MCF 10A (cell line): ENCODE measurements at regions not wholly inside any gene's neighbourhood (a gene's known extent, or its start where the extent isn't known, plus 50 kb on each side); places are given as distances from the start of the nearest gene placed in this dataset.

Experiments
- BruUV-seq: library from RNA; stranded (reverse); fragments of 400-500 nt; replicated peaks from 2 replicates; lab custom pipeline; 2021; lab: Mats Ljungman, UMichigan
- CTCF ChIA-PET: fragments of 300-600 bp; sonication (Branson Sonifier 250); formaldehyde crosslinking; extraction: SDS; loops from one replicate; lab custom pipeline; 2021; ENCODE audit warnings: antibody characterized with exemption, inconsistent platforms; lab: Yijun Ruan, JAX
- POLR2A ChIA-PET: fragments of 300-600, 350-650 bp; sonication (Branson Sonifier 250); formaldehyde crosslinking; extraction: SDS; loops from one replicate; lab custom pipeline; 2020; ENCODE audit warnings: antibody characterized with exemption, inconsistent platforms; lab: Yijun Ruan, JAX
- DNase-seq: peaks from one replicate; pipeline ENCODE4 v3.0.0-alpha.2; 2018; ENCODE audit not compliant: unreplicated experiment
- H3K27ac Mint-ChIP-seq: one replicate; pipeline ENCODE4 v1.8.0; 2022; ENCODE audit warnings: mild to moderate bottlenecking, low read depth, mixed read lengths; ENCODE audit not compliant: unreplicated experiment
- H3K27me3 Mint-ChIP-seq: one replicate; pipeline ENCODE4 v1.8.0; 2022; ENCODE audit warnings: mixed read lengths; ENCODE audit not compliant: insufficient read depth, unreplicated experiment
- H3K36me3 Mint-ChIP-seq: one replicate; pipeline ENCODE4 v1.8.0; 2022; ENCODE audit warnings: mild to moderate bottlenecking, moderate library complexity, mixed read lengths; ENCODE audit not compliant: insufficient read depth, unreplicated experiment
- H3K4me1 Mint-ChIP-seq: one replicate; pipeline ENCODE4 v1.8.0; 2022; ENCODE audit warnings: mixed read lengths; ENCODE audit not compliant: insufficient read depth, unreplicated experiment
- H3K4me3 Mint-ChIP-seq: one replicate; pipeline ENCODE4 v1.8.0; 2022; ENCODE audit warnings: mild to moderate bottlenecking, moderate library complexity, mixed read lengths; ENCODE audit not compliant: unreplicated experiment
- H3K9me3 Mint-ChIP-seq: one replicate; pipeline ENCODE4 v1.8.0; 2022; ENCODE audit warnings: mixed read lengths; ENCODE audit not compliant: unreplicated experiment
- intact Hi-C: fragments of 100-400 bp; cut with micrococcal nuclease; formaldehyde crosslinking; loops from 2 replicates; pipeline ENCODE4 v1.14.1; 2022
- TF ChIP-seq, protein P1 (sequence below): fragments of 200-600 bp; IDR thresholded peaks from one replicate; pipeline ENCODE4 v1.8.0; 2022; ENCODE audit warnings: antibody characterized with exemption, mild to moderate bottlenecking; ENCODE audit not compliant: unreplicated experiment

DNA sequence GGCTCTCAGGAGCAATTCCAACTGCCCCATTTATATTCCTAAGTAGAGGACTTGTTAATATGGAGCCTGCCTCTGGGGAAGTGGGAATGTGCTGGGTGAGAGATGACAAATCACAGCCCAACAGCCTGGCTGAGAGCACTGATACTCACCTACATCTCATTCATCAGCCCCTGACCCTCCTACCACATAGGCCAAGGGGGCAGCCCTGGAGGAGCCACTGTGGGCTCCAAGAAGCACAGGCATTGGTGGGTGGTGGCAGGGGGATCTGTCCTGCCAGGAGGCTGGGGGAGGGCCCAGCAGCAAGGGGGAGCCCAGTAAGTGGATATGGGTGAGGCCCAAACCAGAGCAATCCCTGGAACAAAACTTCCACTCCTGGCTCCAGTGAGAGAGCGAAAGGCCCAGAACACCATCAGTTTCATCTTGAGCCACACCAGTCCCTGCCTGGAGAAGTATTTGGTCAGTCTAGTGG lies 79.7 kb downstream of the BUD13 start:
- POLR2A ChIA-PET: no interaction called here
- peaks cover 4% of the 10 kb centered on the region for H3K27me3 Mint-ChIP-seq
- no peak overlapping the region for H3K27ac Mint-ChIP-seq

DNA sequence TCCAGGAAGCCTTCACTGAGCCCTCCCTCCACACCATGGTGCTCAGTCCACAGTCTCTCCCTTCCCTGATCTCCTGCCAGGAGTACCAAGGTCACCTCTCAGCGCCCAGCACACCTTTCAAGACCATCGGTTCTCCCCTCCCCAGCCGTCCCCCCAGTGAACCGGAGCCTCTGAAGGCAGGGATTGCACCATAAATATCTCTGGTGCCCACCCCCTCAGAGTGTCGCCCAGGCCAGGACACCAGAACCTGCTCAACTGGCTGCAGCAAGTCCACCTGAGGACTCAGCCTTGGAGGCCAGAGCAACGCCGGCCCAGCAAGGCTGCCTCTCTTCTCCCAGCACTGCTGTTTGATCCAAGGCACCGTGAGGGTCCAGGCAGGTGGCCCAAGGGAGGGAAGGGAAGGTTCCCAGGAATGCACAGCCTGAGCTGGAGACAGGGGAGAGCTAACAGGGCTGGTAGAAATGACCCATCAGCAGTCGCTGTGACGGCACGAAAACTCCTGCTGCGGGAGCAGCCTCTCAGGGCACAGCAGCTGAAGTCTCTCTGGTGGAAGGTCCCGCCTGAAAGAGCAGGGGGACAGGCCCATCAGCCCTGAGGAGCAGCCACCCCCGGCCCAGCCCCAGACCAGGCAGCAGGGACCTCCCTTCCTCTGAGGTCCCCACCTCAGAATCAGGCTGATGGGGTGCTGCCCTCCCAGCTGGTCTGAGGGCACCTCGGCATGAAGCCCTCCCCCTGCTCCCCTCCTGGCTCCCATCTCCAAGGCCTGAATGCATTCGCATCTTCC lies 80.3 kb downstream of the BUD13 start:
- TF ChIP-seq, protein P1, sequence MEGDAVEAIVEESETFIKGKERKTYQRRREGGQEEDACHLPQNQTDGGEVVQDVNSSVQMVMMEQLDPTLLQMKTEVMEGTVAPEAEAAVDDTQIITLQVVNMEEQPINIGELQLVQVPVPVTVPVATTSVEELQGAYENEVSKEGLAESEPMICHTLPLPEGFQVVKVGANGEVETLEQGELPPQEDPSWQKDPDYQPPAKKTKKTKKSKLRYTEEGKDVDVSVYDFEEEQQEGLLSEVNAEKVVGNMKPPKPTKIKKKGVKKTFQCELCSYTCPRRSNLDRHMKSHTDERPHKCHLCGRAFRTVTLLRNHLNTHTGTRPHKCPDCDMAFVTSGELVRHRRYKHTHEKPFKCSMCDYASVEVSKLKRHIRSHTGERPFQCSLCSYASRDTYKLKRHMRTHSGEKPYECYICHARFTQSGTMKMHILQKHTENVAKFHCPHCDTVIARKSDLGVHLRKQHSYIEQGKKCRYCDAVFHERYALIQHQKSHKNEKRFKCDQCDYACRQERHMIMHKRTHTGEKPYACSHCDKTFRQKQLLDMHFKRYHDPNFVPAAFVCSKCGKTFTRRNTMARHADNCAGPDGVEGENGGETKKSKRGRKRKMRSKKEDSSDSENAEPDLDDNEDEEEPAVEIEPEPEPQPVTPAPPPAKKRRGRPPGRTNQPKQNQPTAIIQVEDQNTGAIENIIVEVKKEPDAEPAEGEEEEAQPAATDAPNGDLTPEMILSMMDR: no peak
- Mint-ChIP-seq H3K4me3 (no peak overlapping the region), H3K27me3 (peaks cover 10% of the 10 kb centered on the region), H3K27ac (no peak overlapping the region), H3K9me3 (no peaks in the 10 kb centered on the region), H3K36me3 (no peaks in the 10 kb centered on the region), H3K4me1 (peaks cover 17% of the 10 kb centered on the region)
- CTCF ChIA-PET: interaction anchor here (0.6 to 2.7 kb wide), 34 partner anchors 9 to 1952 kb away, joined by 3 to 19 read pairs (median 4); no protein-coding TSS in a partner anchor
- BruUV-seq: no TSS peak
- no peak for DNase-seq
- POLR2A ChIA-PET: no interaction called here
- intact Hi-C loops: loop anchor here (5.0 kb wide), 1 partner anchor 180 kb away; no protein-coding TSS in a partner anchor

More for the DNA sequence above, 79.7 kb downstream of the BUD13 start:
- Mint-ChIP-seq H3K9me3 (no peaks in the 10 kb centered on the region), H3K36me3 (no peaks in the 10 kb centered on the region), H3K4me1 (peaks cover 11% of the 10 kb centered on the region), H3K4me3 (no peak overlapping the region)
- no peak for DNase-seq
- no TSS peak for BruUV-seq
- intact Hi-C loops: loop anchor here (5.0 kb wide), 1 partner anchor 181 kb away; no protein-coding TSS in a partner anchor
- TF ChIP-seq, protein P1: no peak
- CTCF ChIA-PET: interaction anchor here (0.6 to 2.7 kb wide), 8 partner anchors 9 to 1358 kb away, joined by 3 to 19 read pairs (median 9); no protein-coding TSS in a partner anchor

DNA sequence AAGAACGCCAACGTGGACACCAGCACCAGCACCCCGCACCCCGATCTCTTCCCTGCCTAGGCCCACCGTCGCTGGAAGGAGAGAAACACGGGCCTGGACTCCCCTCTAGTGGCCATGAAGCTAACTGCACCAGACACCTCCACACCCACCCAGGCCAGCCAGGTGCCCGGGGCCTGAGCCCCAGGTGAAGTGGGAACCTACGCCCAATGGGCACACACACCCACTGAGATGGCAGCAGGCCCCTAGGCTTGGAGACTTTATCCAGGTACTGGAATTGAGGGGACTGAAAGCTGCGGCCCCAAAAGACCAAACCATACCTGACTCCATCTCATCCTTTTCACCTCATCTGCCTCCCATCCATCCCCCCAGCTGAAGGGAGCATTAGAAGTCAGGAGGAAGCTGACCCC lies 81.0 kb downstream of the BUD13 start:
- Mint-ChIP-seq H3K9me3 (no peaks in the 10 kb centered on the region), H3K27me3 (peaks cover 17% of the 10 kb centered on the region), H3K4me1 (peaks cover 17% of the 10 kb centered on the region), H3K27ac (no peak overlapping the region), H3K4me3 (no peak overlapping the region), H3K36me3 (no peaks in the 10 kb centered on the region)
- DNase-seq: peak; percentile 57
- CTCF ChIA-PET: interaction anchor here (0.6 to 2.7 kb wide), 48 partner anchors 10 to 1951 kb away, joined by 3 to 19 read pairs (median 4); no protein-coding TSS in a partner anchor
- intact Hi-C loops: loop anchor here (1.0 to 5.0 kb wide), 4 partner anchors 179 to 1952 kb away; no protein-coding TSS in a partner anchor
- no TSS peak for BruUV-seq
- TF ChIP-seq, protein P1: peak; percentile 92
- POLR2A ChIA-PET: no interaction called here

DNA sequence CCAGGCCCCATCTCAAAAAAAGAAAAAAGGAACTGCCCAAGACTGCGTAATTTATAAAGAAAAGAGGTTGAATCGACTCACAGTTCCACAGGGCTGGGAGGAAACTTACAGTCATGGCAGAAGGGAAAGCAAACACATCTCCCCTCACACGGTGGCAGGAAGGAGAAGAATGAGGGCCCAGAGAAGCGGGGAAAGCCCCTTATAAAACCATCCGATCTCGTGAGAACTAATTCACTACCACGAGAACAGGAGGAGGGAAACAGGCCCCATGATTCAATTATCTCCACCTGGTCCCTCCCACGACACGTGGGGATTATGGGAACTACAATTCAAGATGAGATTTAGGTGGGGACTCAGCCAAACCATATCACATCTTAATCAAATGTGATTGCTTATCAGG lies 82.2 kb downstream of the BUD13 start:
- Mint-ChIP-seq H3K9me3 (no peaks in the 10 kb centered on the region), H3K27me3 (peaks cover 29% of the 10 kb centered on the region), H3K4me1 (peaks cover 11% of the 10 kb centered on the region), H3K4me3 (no peak overlapping the region), H3K36me3 (no peaks in the 10 kb centered on the region), H3K27ac (no peak overlapping the region)
- ChIA-PET CTCF (interaction anchor here (0.6 to 2.7 kb wide), 17 partner anchors 8 to 1950 kb away, joined by 3 to 19 read pairs (median 5); no protein-coding TSS in a partner anchor), POLR2A (no interaction called here)
- intact Hi-C loops: loop anchor here (1.0 to 5.0 kb wide), 4 partner anchors 178 to 1951 kb away; no protein-coding TSS in a partner anchor
- no peak for DNase-seq
- TF ChIP-seq, protein P1: no peak
- BruUV-seq: no TSS peak
